ENCODE measurements at regions not wholly inside any gene's neighbourhood (a gene's known extent, or its start where the extent isn't known, plus 50 kb on each side); places are given as distances from the start of the nearest gene placed in this dataset.
A peak's percentile ranks its signal among the peaks of the same experiment; 100 is the strongest.

DNA sequence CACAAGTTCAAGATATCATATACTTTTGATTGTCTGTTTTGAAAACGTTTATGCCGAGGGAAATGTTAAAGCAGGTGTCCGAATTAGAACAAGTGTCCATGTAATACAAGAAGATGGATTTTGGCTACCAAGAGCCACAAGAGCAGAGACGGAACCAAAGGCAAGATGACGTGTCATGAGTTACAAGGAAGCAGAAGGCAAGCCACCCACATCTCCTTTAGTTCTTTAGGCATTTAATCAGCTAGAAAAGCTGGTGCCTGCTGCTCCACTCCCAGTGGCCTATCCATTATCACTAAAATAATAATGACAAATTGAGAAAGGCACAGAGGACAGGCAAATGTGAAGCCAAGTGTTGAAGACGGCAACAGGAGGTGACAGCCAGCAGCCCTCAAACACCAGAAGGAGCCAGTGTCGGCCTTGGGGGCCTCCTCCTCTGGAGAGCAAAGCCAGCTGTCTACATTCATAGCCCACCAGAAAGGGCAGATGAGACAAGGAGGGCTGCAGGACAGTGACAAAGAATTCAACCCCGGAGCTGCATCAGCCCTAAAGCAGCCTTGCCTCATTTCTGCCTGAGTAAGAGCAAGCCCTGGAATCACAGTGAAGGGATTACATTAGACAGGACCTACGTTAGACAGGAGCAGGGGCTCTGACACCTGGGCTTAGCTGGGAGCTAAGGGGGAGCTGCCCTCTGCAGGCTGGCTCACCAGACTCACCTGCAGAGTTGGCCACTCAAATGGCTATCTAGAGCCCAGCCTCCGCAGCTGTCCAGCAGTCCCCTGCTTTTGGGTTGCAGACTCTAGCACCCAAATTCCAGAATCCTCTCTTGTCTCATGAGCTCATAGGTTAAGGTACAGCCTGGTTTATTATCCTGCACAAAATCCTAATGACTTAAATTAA, 569.9 kb downstream of the UQCRFS1 start:
- no peaks in the 10 kb centered on the region for H3K9me3 ChIP-seq
- peak in 1 of 7 experiments; percentile 12 for TF ChIP-seq CTCF (IDR thresholded peaks at IDR 0.05)
- TF ChIP-seq POLR2A (IDR thresholded peaks at IDR 0.05) = no peak
- H3K4me3 ChIP-seq = no peak overlapping the region
- H3K4me1 ChIP-seq = peaks cover 41% of the 10 kb centered on the region
- H3K36me3 ChIP-seq (replicated peaks in 1 of 2; ENCODE audit: insufficient read depth in 1 of 2, low read depth in 2 of 2) = no peaks in the 10 kb centered on the region
- H3K27me3 ChIP-seq = no peaks in the 10 kb centered on the region
- ATAC-seq (no peak), DNase-seq (peak in 1 of 4 donors; percentile 19)
- H3K27ac ChIP-seq = peak overlapping the region in 3 of 4 donors; percentile 27 to 70 (median 59)
- WGBS, 2 donors = 44 to 48% methylated on average over 9 to 10 of the region's 10 CpGs
- intact Hi-C loops (cut with DNase I) = no loop called here

DNA sequence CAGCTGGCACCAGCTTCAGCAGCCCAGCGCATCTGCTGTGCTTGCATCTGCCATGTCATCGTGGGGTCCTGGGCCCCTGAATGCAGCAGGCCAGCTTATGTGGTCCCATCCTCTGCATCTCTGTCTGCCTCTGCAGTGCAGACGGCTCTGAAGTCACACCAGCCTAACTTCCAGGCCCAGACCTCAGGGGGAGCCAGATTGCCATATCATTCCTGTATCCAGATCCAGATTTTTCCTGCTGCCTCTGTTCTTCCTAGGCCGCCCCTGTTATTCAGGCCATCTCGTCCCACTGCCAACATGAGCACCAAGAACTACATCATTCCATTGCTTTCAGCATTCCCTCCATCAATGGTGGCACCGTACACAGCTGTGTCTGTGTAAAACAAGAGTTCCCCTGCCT, 571.6 kb downstream of the UQCRFS1 start:
- DNase-seq (no peak), ATAC-seq (no peak)
- H3K27me3 ChIP-seq = no peaks in the 10 kb centered on the region
- H3K4me1 ChIP-seq = peaks cover 41% of the 10 kb centered on the region
- no peaks in the 10 kb centered on the region for H3K9me3 ChIP-seq
- WGBS, 2 donors = 74 to 75% methylated on average over 6 of the region's 6 CpGs
- H3K4me3 ChIP-seq = no peak overlapping the region
- TF ChIP-seq POLR2A (IDR thresholded peaks at IDR 0.05) = no peak
- no peak for TF ChIP-seq CTCF (IDR thresholded peaks at IDR 0.05)
- intact Hi-C loops (cut with DNase I) = no loop called here
- no peaks in the 10 kb centered on the region for H3K36me3 ChIP-seq (replicated peaks in 1 of 2; ENCODE audit: insufficient read depth in 1 of 2, low read depth in 2 of 2)
- H3K27ac ChIP-seq = no peak overlapping the region

DNA sequence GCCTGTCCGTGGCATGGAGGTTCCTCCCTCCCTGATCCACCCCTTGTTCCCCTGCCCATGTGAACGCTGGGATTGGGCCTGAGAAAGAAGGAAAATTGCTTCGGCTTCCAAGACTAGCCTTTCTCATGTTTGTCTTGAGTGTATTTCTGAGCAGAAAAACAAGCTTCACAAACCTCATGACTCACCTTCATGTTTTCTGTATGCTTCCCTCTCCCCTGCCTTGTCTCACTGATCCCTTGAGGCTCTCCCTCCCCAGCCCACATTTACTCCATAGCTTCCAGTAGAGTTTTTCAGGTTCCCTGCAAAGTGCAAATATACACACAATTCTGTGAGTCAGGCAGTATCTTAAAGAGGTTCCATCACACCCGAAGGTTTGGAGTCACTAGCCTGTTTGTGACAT, 572.4 kb downstream of the UQCRFS1 start:
- WGBS, 2 donors = 59 to 72% methylated on average over 4 of the region's 4 CpGs
- Histone ChIP-seq H3K4me3 (no peak overlapping the region), H3K9me3 (no peaks in the 10 kb centered on the region), H3K4me1 (peaks cover 41% of the 10 kb centered on the region), H3K27me3 (no peaks in the 10 kb centered on the region), H3K27ac (no peak overlapping the region), H3K36me3 (replicated peaks in 1 of 2; ENCODE audit: insufficient read depth in 1 of 2, low read depth in 2 of 2) (no peaks in the 10 kb centered on the region)
- ATAC-seq = no peak
- TF ChIP-seq POLR2A (IDR thresholded peaks at IDR 0.05) = no peak
- TF ChIP-seq CTCF (IDR thresholded peaks at IDR 0.05) = no peak
- DNase-seq = no peak
- intact Hi-C loops (cut with DNase I) = no loop called here

GRCh38 chr19:28638445-28638844, 574.5 kb downstream of the UQCRFS1 start:
- DNase-seq = no peak
- TF ChIP-seq CTCF (IDR thresholded peaks at IDR 0.05) (no peak), POLR2A (IDR thresholded peaks at IDR 0.05) (no peak)
- intact Hi-C loops (cut with DNase I) = no loop called here
- Histone ChIP-seq H3K9me3 (no peaks in the 10 kb centered on the region), H3K27me3 (no peaks in the 10 kb centered on the region), H3K27ac (no peak overlapping the region), H3K4me3 (no peak overlapping the region), H3K4me1 (peaks cover 28% of the 10 kb centered on the region), H3K36me3 (replicated peaks in 1 of 2; ENCODE audit: insufficient read depth in 1 of 2, low read depth in 2 of 2) (no peaks in the 10 kb centered on the region)
- no peak for ATAC-seq
- WGBS, 2 donors = 71 to 81% methylated on average over 4 of the region's 4 CpGs

DNA sequence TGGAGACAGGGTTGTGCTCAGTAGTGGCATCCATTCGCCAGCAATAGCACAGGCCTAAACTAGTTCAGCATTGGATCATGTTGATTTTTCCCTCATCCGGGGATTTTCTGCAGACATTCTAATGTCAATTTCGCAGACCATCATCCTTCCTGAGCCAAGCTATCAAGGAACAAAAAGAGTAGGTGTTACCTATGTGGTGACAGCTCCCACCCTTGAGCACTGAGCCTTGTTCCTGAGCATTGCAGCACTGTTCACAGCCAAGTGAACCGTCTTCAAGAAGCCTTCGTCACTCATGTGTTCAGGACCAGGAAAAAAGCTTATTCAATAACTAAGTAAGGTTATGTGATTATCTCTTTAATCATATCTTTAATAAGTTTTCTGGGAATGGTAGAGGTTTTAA, 576.2 kb downstream of the UQCRFS1 start:
- intact Hi-C loops (cut with DNase I) = no loop called here
- no peaks in the 10 kb centered on the region for H3K36me3 ChIP-seq (replicated peaks in 1 of 2; ENCODE audit: insufficient read depth in 1 of 2, low read depth in 2 of 2)
- H3K27ac ChIP-seq = no peak overlapping the region
- H3K4me3 ChIP-seq = no peak overlapping the region
- H3K4me1 ChIP-seq = peaks cover 12% of the 10 kb centered on the region
- 74 to 76% methylated on average over 5 of the region's 5 CpGs for WGBS, 2 donors
- H3K9me3 ChIP-seq = no peaks in the 10 kb centered on the region
- TF ChIP-seq POLR2A (IDR thresholded peaks at IDR 0.05) = no peak
- TF ChIP-seq CTCF (IDR thresholded peaks at IDR 0.05) = no peak
- no peaks in the 10 kb centered on the region for H3K27me3 ChIP-seq
- no peak for ATAC-seq
- no peak for DNase-seq
